ENCODE measurements at regions not wholly inside any gene's neighbourhood (a gene's known extent, or its start where the extent isn't known, plus 50 kb on each side); places are given as distances from the start of the nearest gene placed in this dataset.
A peak's percentile ranks its signal among the peaks of the same experiment; 100 is the strongest.

- no peak for DNase-seq (ENCODE audit: low read depth)
These were observed 135.2 kb upstream of the TAB2 start for GRCh38 chr6:149182262-149182661.

GRCh38 chr6:149184523-149184922, 133.0 kb upstream of the TAB2 start:
- no peak for DNase-seq (ENCODE audit: low read depth)

- DNase-seq (ENCODE audit: low read depth), result no peak
These were observed 131.6 kb upstream of the TAB2 start for GRCh38 chr6:149185799-149186357.

GRCh38 chr6:149186873-149187272, 130.6 kb upstream of the TAB2 start:
- DNase-seq (ENCODE audit: low read depth), result no peak

- peak; percentile 38 for DNase-seq (ENCODE audit: low read depth)
These were observed 127.2 kb upstream of the TAB2 start for GRCh38 chr6:149190224-149190831.

GRCh38 chr6:149194820-149195558, 122.5 kb upstream of the TAB2 start:
- DNase-seq (ENCODE audit: low read depth), result no peak

GRCh38 chr6:149196091-149196490, 121.4 kb upstream of the TAB2 start:
- DNase-seq (ENCODE audit: low read depth), result no peak

- DNase-seq (ENCODE audit: low read depth), result no peak
These were observed 120.0 kb upstream of the TAB2 start for GRCh38 chr6:149197482-149197881.

GRCh38 chr6:149198265-149198664, 119.2 kb upstream of the TAB2 start:
- no peak for DNase-seq (ENCODE audit: low read depth)

GRCh38 chr6:149200282-149200945, 117.1 kb upstream of the TAB2 start:
- no peak for DNase-seq (ENCODE audit: low read depth)

GRCh38 chr6:149201068-149201655, 116.3 kb upstream of the TAB2 start:
- no peak for DNase-seq (ENCODE audit: low read depth)

GRCh38 chr6:149202100-149202499, 115.4 kb upstream of the TAB2 start:
- DNase-seq (ENCODE audit: low read depth), result no peak

GRCh38 chr6:149202952-149203351, 114.6 kb upstream of the TAB2 start:
- DNase-seq (ENCODE audit: low read depth), result no peak

- DNase-seq (ENCODE audit: low read depth), result no peak
These were observed 114.0 kb upstream of the TAB2 start for GRCh38 chr6:149203509-149203908.

- DNase-seq (ENCODE audit: low read depth), result no peak
These were observed 109.3 kb upstream of the TAB2 start for GRCh38 chr6:149208134-149208601.

GRCh38 chr6:149209871-149210775, 107.4 kb upstream of the TAB2 start:
- DNase-seq (ENCODE audit: low read depth), result no peak

- DNase-seq (ENCODE audit: low read depth), result no peak
These were observed 106.4 kb upstream of the TAB2 start for GRCh38 chr6:149211046-149211571.

GRCh38 chr6:149212206-149212605, 105.3 kb upstream of the TAB2 start:
- DNase-seq (ENCODE audit: low read depth), result no peak

GRCh38 chr6:149212892-149213801, 104.4 kb upstream of the TAB2 start:
- no peak for DNase-seq (ENCODE audit: low read depth)

GRCh38 chr6:149213829-149214228, 103.7 kb upstream of the TAB2 start:
- no peak for DNase-seq (ENCODE audit: low read depth)
